NCI-H2196 treated with DMSO at 0.1 percent for 48 hours (cell line): ENCODE measurements at regions not wholly inside any gene's neighbourhood (a gene's known extent, or its start where the extent isn't known, plus 50 kb on each side); places are given as distances from the start of the nearest gene placed in this dataset.

Experiments
- DNase-seq: peaks from one replicate; lab custom pipeline; 2025; ENCODE audit not compliant: unreplicated experiment; lab: John Stamatoyannopoulos, UW

DNA sequence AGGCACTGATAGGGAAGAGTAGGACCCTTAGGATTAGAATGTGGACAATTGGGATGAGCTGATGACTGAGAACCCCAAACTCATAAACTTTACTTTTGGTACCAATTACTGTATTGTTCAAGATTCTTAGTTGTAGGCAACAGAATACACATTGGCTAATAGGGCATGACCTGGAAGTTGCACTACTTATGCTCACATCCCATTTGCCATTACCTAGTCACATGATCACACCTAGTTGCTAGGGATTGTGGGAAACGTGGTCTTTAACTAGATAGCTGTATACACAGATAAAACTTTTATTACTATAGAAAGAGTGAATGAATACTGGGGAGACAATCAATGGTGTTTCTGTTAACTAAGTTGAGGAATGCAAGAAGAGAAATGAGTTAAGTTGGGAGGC lies 113.4 kb upstream of the AKIRIN2 start:
- DNase-seq: no peak

- no peak for DNase-seq
These were observed 106.1 kb upstream of the AKIRIN2 start for GRCh38 chr6:87808005-87808757.

- no peak for DNase-seq
These were observed 105.4 kb upstream of the AKIRIN2 start for GRCh38 chr6:87807475-87807874.

GRCh38 chr6:87806635-87807034 lies 104.6 kb upstream of the AKIRIN2 start:
- DNase-seq: peak; percentile 45

DNA sequence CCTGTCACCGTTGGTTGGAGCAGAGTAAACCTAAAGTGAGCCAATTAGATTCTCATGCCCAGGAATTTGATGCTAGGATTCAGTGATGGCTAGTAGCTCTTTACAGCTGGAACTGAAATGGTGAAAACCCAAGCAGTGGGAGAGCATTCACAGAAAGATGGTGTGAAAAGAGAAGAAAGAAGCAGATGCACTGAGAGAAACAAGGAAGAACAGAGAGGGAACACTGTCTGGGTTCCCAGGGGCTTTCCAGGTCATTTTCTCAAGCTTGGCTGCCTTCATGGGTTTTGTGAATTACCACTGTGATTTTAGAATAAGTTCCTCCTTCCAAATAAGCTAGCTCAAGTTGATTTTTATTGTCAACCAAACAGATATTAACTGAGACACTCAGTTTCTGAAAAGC lies 104.1 kb upstream of the AKIRIN2 start:
- DNase-seq: no peak

GRCh38 chr6:87803791-87804190 lies 101.8 kb upstream of the AKIRIN2 start:
- no peak for DNase-seq

- no peak for DNase-seq
These were observed 97.6 kb upstream of the AKIRIN2 start for GRCh38 chr6:87799651-87800050.

DNA sequence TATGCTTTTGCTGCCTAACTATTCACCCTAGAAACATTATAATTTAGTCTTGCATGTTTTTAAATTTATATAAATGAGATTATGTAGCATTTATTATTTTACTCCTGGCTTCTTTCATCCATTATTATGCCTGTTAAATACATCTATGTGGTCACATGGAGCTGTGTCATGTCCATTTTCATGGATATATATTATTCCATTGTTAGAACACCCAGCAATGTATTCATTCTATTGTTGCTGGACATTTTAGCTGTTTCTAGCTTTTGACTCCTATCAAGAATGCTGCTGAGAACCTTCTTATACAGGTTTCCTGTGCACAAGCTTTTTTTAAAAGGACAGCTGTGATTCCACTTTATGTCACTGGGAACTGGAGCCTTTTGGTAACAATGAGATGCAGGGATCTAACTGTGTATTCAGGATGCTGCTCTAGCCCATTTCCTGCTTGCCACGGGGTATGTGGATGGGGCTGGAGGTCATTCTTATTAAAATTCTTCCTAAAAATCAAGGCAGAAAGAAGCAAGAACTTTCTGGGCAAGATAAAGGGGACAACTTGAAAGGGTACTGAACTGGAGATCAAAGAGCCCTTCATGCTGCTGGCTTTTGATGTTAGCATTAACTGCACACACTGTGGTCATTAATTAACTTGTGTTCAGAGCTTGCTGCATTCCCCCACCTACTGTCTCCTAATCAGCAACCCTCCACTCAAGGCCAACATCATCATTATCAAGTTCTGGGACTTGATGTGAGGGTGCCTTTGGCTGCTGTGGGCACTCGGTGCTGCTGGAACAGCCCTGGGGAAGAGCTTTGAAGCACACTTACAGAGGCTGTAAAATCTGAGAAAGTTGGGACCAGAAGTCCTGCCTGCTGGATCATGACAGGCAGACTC lies 96.6 kb upstream of the AKIRIN2 start:
- no peak for DNase-seq

DNA sequence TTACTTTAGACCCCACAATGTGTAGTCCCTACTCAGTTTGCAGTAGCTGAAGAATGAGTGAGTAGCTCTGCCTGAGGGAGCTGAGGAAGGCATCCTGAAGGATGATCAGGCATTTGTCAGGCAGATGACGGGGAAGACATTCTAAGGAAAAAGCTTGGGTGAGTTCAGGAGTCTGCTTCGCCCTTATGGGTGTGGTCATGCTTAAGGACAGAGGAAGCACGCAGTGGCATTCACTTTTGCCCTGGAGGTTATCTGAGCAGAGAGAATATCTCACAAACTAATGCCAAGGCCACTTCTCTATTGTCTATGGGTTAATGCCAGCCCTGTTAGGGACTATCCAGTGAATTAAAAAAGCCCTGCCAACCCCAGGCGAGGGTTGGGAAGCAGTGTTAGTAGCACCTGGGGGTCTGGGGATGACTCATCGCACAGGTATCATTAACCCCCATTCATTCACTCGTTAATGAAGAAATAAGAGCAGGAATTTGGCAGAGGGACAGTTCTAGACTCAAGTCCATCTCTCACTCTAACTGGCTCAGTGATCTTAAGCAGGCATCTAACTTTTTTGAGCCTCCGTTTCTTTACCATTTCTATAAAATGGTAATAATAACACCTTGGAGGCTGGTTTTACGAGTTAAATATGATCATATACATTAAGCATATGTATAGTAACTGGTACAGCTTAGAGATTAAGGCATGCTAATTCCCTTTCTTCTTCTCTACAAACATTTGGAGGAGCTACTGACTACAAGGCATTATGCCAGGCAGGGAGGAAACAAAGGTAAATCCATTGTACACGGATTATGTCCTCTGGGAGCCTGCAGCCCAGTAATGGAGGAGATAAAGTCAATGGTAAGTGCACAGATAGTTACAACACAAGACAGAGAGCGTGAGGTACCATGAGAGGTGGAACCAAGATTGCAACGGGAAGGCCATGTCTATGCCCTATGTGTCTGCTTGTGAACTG lies 93.2 kb upstream of the AKIRIN2 start:
- DNase-seq: no peak

GRCh38 chr6:87793315-87793714 lies 91.3 kb upstream of the AKIRIN2 start:
- DNase-seq: no peak

DNA sequence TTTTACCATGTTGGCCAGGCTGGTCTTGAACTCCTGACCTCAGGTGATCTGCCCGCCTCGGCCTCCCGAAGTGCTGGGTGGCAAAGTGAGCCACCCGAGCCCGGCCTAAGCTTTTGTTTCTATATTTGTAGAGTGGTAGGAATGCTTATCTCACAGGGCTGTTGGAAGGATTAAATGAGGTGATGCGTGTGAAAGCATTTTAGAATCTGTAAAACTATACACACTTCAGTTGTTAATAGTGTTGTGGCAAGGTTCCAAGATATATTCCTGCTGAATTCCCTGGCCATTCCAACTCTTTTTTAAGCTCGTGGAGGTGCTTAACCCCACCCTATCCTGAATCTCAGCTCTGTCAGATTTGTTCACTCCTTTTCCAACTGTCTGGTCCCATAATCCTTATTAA lies 89.9 kb upstream of the AKIRIN2 start:
- DNase-seq: no peak

DNA sequence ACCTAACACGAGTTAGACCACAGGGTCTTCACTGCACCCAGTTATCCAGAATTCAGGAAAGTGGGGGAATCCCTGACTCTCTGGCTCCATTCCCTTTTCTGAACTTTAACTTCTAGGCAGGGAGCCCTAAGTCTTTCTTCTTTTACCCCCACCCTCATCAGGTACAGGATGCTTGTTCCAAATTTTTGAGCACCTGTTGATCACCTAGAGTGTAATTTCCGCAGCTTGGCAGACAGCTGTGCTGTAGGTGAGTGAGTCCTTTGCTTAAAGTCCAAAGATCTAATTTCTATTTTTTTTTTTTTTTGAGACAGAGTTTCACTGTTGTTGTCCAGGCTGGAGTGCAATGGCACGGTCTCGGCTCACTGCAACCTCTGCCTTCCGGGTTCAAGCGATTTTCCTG lies 89.5 kb upstream of the AKIRIN2 start:
- no peak for DNase-seq

DNA sequence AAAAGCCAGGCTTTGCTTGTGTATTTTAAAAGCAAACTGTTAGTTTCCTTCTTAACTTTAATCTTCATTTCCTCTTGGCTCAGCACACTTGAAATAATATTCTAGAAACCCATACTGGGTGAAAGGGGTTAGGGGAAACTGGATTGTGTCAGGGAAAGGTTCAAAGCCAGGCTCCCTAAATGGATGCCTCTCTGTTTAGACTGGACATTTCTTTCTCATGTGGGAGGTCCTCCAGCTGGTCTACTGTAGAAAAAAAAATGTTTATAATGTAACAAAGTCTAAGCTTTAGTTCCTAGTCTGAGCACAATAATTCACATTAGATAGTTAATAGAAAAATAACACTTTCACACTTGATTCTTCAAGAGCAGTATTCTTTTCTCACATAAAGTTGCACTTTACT lies 89.0 kb upstream of the AKIRIN2 start:
- DNase-seq: no peak

DNA sequence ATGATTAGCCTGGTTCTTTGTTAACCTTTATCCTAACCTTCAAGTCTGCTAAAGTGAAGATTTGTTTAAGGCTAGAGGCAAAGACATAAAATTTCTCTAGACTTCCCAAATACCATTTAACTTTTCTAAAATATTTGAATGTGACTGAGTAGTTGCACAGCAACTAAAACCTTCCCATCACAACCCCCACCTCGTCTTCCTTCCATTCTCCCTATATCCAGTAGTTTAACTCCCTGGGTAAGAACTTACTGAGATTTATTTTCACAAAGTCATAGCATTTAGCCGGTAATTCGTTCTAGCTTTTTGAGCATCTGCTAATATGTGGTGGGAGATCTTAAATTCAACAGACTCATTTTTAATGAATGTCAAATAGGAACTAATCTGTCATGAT lies 87.9 kb upstream of the AKIRIN2 start:
- no peak for DNase-seq

GRCh38 chr6:87789198-87789899 lies 87.3 kb upstream of the AKIRIN2 start:
- no peak for DNase-seq

DNA sequence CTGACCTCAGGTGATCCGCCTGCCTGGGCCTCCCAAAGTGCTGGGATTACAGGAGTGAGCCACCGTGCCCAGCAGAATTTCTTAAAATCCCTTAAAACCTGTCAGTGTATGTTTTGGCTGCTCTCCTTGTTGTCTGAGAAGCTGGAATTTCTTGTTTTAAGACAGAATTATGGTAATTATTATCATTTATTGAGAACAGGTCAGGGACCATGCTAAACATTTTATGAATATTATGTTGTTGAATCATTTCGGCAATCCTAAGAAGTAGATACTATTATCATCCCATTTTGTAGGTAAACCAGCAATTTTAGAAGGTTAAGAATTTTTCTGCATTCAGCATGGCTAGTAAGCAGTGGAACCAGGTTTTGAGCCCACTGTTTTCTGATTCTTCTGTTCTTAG lies 86.1 kb upstream of the AKIRIN2 start:
- no peak for DNase-seq

GRCh38 chr6:87785229-87785862 lies 83.3 kb upstream of the AKIRIN2 start:
- no peak for DNase-seq

GRCh38 chr6:87784690-87785089 lies 82.7 kb upstream of the AKIRIN2 start:
- DNase-seq: no peak

DNA sequence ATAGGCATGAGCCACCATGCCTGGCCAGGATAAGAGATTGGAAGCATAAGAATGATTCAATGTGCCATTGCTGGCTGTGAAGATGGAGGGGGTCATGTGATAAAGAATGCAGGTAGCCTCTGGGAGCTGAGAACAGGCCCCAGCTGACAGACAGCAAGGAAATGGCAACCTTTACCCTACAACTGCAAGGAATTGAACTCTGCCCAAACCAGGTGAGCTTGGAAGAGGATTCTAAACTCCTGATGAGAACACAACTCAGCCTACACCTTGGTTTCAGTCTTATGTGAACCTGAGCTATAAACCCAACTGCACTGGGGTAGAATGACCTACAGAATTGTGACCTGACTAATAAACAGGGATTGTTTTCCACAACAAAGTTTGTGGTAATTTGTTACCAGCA lies 82.0 kb upstream of the AKIRIN2 start:
- no peak for DNase-seq

DNA sequence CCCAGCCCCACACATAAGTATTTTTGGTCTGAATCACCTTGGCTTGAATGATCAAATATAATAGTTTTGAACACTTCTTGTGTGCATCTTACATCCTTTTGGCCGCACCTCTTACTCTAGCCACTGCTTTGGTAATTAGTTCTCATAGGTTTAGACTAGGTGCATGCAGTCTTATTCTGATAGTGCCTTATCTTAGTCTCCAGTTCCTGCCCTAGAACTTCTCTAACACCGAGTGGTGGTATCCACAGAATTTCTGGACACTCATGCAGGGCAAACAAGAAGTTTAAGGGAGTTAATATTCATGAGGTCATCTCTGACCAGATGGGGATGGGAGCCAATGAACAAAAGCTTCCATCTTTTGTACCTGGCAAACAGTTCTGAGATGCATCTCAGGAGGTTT lies 77.5 kb upstream of the AKIRIN2 start:
- DNase-seq: no peak
